ENCODE measurements at regions not wholly inside any gene's neighbourhood (a gene's known extent, or its start where the extent isn't known, plus 50 kb on each side); places are given as distances from the start of the nearest gene placed in this dataset.

GRCh38 chr13:48901781-48902180 is 73.9 kb upstream of the FNDC3A start:
- no peak for TF ChIP-seq POLR2A (IDR thresholded peaks at IDR 0.05)
- no peak for TF ChIP-seq CTCF (IDR thresholded peaks at IDR 0.05)
- Histone ChIP-seq H3K36me3 (no peaks in the 10 kb centered on the region), H3K4me1 (no peaks in the 10 kb centered on the region), H3K27ac (no peak overlapping the region), H3K4me3 (no peak overlapping the region), H3K9me3 (no peaks in the 10 kb centered on the region), H3K27me3 (no peaks in the 10 kb centered on the region)
- no peak for DNase-seq

- H3K4me1 ChIP-seq = no peaks in the 10 kb centered on the region
- no peaks in the 10 kb centered on the region for H3K27me3 ChIP-seq
- DNase-seq = no peak
- no peak for TF ChIP-seq CTCF (IDR thresholded peaks at IDR 0.05)
- no peak for TF ChIP-seq POLR2A (IDR thresholded peaks at IDR 0.05)
- H3K27ac ChIP-seq = no peak overlapping the region
- H3K36me3 ChIP-seq = no peaks in the 10 kb centered on the region
- no peak overlapping the region for H3K4me3 ChIP-seq
- no peaks in the 10 kb centered on the region for H3K9me3 ChIP-seq
These were observed 73.3 kb upstream of the FNDC3A start for GRCh38 chr13:48902368-48902767.

- Histone ChIP-seq H3K27ac (no peak overlapping the region), H3K4me3 (no peak overlapping the region), H3K36me3 (no peaks in the 10 kb centered on the region), H3K27me3 (no peaks in the 10 kb centered on the region), H3K4me1 (no peaks in the 10 kb centered on the region), H3K9me3 (no peaks in the 10 kb centered on the region)
- no peak for DNase-seq
- TF ChIP-seq CTCF (IDR thresholded peaks at IDR 0.05) (no peak), POLR2A (IDR thresholded peaks at IDR 0.05) (no peak)
These were observed 70.9 kb upstream of the FNDC3A start for GRCh38 chr13:48904668-48905290.

- H3K9me3 ChIP-seq = no peaks in the 10 kb centered on the region
These were observed 69.5 kb upstream of the FNDC3A start for GRCh38 chr13:48906200-48906599.

GRCh38 chr13:48908381-48909055 is 67.2 kb upstream of the FNDC3A start:
- Histone ChIP-seq H3K27me3 (no peaks in the 10 kb centered on the region), H3K9me3 (no peaks in the 10 kb centered on the region), H3K4me3 (no peak overlapping the region), H3K36me3 (no peaks in the 10 kb centered on the region), H3K4me1 (no peaks in the 10 kb centered on the region), H3K27ac (no peak overlapping the region)
- TF ChIP-seq POLR2A (IDR thresholded peaks at IDR 0.05) (no peak), CTCF (IDR thresholded peaks at IDR 0.05) (no peak)
- DNase-seq = no peak

More at GRCh38 chr13:48906200-48906599, 69.5 kb upstream of the FNDC3A start:
- DNase-seq = no peak
- H3K27ac ChIP-seq = no peak overlapping the region
- H3K27me3 ChIP-seq = no peaks in the 10 kb centered on the region
- no peak overlapping the region for H3K4me3 ChIP-seq
- H3K4me1 ChIP-seq = no peaks in the 10 kb centered on the region
- no peak for TF ChIP-seq CTCF (IDR thresholded peaks at IDR 0.05)
- no peak for TF ChIP-seq POLR2A (IDR thresholded peaks at IDR 0.05)
- H3K36me3 ChIP-seq = no peaks in the 10 kb centered on the region

Measured in Peyer's patch (tissue), 4 donors.